GM13977 (cell line): ENCODE measurements at regions not wholly inside any gene's neighbourhood (a gene's known extent, or its start where the extent isn't known, plus 50 kb on each side); places are given as distances from the start of the nearest gene placed in this dataset.

Experiments
- DNase-seq: peaks from one replicate; pipeline ENCODE4 v3.0.0; 2012; ENCODE audit warnings: low spot score
- in situ Hi-C: fragments of 300-500 bp; cut with MboI; formaldehyde crosslinking; loops from one replicate; pipeline ENCODE4 v1.12.0; 2022; ENCODE audit warnings: low sequenced_read_pairs, low pct_unique_long_range_greater_than_20kb, mixed read lengths, inconsistent platforms; ENCODE audit not compliant: unreplicated experiment
- TF ChIP-seq, protein P1 (sequence below): IDR thresholded peaks from 2 replicates; pipeline ENCODE4 v1.5.1; 2012; ENCODE audit warnings: mild to moderate bottlenecking, control low read depth; ENCODE audit not compliant: insufficient read depth; ENCODE audit errors: extremely low read depth, missing control alignments

DNA sequence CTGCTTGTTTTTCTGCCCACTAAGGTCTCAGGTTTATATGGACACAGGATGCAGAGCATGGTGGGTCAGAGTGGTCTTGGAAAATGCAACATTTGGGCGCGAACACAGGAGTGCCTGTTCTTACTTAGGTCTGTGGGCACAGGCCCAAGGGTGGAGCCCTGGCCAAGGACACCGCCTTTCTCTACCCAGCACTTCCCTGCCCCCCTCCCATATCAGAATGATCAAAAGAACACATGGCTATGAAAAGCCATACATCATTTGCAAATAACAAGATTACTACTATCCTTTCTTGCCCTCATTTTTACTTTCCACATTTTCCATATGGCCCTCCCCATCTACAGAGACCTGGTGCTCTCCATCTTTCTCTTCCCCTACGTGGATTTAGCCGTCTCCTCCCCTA is 162.2 kb downstream of the ENC1 start:
- DNase-seq, result no peak
- TF ChIP-seq, protein P1, sequence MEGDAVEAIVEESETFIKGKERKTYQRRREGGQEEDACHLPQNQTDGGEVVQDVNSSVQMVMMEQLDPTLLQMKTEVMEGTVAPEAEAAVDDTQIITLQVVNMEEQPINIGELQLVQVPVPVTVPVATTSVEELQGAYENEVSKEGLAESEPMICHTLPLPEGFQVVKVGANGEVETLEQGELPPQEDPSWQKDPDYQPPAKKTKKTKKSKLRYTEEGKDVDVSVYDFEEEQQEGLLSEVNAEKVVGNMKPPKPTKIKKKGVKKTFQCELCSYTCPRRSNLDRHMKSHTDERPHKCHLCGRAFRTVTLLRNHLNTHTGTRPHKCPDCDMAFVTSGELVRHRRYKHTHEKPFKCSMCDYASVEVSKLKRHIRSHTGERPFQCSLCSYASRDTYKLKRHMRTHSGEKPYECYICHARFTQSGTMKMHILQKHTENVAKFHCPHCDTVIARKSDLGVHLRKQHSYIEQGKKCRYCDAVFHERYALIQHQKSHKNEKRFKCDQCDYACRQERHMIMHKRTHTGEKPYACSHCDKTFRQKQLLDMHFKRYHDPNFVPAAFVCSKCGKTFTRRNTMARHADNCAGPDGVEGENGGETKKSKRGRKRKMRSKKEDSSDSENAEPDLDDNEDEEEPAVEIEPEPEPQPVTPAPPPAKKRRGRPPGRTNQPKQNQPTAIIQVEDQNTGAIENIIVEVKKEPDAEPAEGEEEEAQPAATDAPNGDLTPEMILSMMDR, result no peak
- in situ Hi-C loops, result no loop called here

DNA sequence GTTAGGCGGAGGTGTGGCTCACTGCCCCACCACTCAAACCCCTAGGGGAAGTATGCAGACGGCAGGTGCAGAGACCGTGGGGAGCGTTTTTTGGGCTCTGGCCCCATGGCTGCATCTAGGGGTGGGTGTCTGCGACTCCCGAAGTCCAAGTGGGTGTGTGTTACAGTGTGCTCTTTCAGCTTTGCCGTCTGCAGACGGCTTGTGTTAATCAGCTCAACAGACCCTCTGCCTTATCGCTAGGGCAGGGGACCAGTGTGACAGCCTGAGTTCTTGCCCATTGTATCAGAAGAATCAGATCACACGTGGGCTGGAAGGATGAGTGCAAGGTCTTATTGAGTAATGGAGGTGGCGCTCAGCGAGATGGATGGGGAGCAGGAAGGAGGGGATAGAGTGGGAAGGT is 162.8 kb downstream of the ENC1 start:
- in situ Hi-C loops, result no loop called here
- no peak for DNase-seq

DNA sequence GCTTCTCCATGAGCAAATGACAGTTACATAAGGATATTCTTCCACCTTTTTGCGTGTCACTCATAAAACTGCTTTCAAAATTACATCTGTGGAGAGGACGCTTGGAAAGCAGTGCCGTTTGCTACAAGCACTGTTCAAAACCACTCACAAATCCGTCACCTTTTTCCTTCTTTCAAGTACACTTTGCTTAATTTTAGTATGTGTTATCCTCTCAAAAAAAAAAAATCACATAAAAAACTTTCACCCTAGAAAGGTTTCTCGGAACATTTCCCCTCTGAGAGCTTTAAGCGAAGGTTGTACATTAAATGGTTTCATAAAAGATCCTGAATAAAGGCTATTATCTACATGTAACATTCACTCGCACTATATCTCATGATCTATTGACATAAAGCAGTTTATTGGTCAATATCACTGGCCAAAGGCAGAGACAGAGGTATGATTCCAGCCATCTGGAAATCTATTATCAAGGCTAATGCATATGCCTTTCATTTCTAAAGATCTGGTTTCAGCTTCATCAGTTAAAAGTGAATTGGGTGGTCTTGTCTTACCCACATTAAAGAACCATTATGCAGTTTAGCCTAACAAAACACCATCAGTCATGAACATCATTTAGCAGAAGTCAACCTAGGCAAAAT is 163.6 kb downstream of the ENC1 start:
- no peak for DNase-seq
- TF ChIP-seq, protein P1, result no peak
- in situ Hi-C loops, result no loop called here

More for the DNA sequence above, 162.8 kb downstream of the ENC1 start:
- TF ChIP-seq, protein P1, result no peak

DNA sequence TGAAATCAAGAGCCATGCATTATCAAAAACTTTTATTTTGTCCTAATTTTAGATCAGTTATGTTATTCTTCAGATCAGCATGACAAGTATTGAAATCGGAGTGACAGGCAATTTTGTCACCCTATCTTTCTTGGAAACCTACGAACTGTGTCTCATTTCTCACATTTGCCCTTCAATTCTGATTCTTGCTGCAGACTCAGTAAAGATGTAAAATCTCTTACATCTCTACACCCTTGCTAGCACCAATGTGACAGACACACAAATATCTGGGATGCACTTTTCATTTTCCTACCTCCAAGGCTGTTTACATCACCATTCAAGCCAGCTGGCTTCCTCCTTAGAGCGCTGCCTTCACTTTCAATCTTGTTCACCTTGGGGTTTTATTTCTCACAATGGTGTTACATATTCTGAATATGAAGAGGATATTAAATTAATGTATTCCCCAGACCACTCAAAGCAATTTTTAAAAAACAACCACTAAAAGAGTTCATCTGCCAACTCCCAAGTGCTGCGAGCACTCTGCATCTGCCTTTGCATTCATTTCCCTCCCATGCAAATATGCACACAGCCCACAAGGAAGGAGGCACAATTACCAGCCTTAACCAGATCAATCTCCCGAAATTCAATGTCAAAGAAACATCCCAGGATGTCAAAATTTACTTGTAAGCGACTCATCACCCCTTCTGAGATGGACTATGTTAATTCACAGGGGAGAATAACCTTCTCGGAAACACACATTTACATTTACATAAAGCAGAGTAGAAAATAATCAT is 164.3 kb downstream of the ENC1 start:
- in situ Hi-C loops, result no loop called here
- no peak for DNase-seq
- TF ChIP-seq, protein P1, result no peak

DNA sequence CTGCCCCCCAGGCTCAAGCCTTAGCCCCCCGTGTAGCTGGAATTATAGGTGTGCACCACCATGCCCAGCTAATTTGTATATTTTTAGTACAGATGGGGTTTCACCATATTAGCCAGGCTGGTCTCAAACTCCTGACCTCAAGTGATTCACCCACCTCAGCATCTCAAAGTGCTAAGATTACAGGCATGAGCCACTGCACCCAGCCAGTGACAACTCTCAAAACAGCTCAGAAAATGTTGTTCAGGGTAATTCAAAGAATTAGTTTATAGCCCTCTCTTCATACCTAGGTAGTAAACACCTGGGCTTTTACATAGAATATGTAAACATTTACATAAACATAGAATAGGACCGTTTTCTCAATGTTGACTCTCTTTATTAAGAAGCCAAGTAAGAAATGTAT is 168.7 kb downstream of the ENC1 start:
- in situ Hi-C loops, result no loop called here
- no peak for DNase-seq
- TF ChIP-seq, protein P1, result no peak

DNA sequence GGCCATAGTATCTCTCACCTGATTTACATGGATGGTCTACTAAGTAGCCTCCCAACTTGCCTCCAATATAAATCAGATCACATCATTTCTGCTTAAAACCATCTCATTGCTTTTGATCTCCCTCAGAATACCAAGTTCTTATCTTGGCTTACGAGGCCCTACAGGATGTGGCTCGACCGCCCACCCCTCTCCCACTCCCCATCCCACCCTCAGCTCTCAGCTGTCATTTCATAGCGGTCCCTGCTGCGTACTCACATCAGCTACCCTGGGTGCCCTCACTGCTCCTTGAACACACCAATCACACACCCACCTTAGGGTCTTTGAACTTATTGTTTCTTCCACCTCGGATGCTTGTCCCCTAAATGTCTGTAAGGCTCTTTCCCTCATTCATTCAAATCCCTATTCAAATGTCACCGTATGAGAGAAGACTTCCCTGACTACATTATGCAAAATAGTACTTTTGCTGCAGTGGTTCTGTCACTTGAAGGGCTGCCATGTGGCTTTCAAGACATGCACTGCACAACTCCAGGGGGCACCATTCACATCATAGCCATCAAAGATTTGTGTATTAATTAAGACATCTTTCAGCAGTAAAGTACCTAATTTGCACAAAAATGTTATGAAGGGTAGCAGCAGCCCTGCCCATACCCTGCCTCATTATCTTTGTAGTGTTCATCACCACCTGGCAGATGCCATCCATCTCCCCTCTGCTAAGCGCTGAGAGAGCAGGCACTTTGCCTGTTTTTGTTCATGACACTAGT is 171.1 kb downstream of the ENC1 start:
- TF ChIP-seq, protein P1, result no peak
- no peak for DNase-seq
- in situ Hi-C loops, result no loop called here
